Natural killer cell (primary cell): ENCODE measurements at regions not wholly inside any gene's neighbourhood (a gene's known extent, or its start where the extent isn't known, plus 50 kb on each side); places are given as distances from the start of the nearest gene placed in this dataset.

Experiments
- ATAC-seq, 3 donors: fragments of 150-1000 bp in 2 of 3; fragments of 200-7000 bp in 1 of 3; cut with Tn5 transposase; 1 replicate in 1 of 3; 2 replicates in 2 of 3; pipeline ENCODE4 v1.10.0; 2021; ENCODE audit warnings: mild to moderate bottlenecking in 2 of 3, moderate library complexity in 2 of 3
- DNase-seq, 2 donors: peaks; one replicate each; pipeline versions ENCODE4 v3.0.0 to v3.0.0-alpha.2; 2013 to 2021; ENCODE audit warnings: mixed read lengths in 1 of 2
- H3K27ac ChIP-seq: one replicate; pipeline ENCODE4 v1.5.1; 2013; ENCODE audit warnings: mild to moderate bottlenecking, low read length
- H3K27me3 ChIP-seq: one replicate; pipeline ENCODE4 v1.6.1; 2013; ENCODE audit warnings: low read length; ENCODE audit not compliant: control insufficient read depth, insufficient read depth
- H3K36me3 ChIP-seq: one replicate; pipeline ENCODE4 v1.6.1; 2013; ENCODE audit warnings: low read length; ENCODE audit not compliant: control insufficient read depth, insufficient read depth
- H3K4me1 ChIP-seq: one replicate; pipeline ENCODE4 v1.6.1; 2013; ENCODE audit warnings: low read length; ENCODE audit not compliant: control insufficient read depth, insufficient read depth
- H3K4me3 ChIP-seq: one replicate; pipeline ENCODE4 v1.5.1; 2013; ENCODE audit warnings: low read length
- H3K9me3 ChIP-seq: one replicate; pipeline ENCODE4 v1.6.1; 2013; ENCODE audit warnings: low read length; ENCODE audit not compliant: control insufficient read depth, insufficient read depth
- H3K27ac Mint-ChIP-seq, 2 donors: one replicate each; pipeline ENCODE4 v1.8.0; 2022; ENCODE audit warnings: mild to moderate bottlenecking in 2 of 2, mixed read lengths in 2 of 2, moderate library complexity in 1 of 2
- H3K27me3 Mint-ChIP-seq, 2 donors: one replicate each; pipeline ENCODE4 v1.8.0; 2022; ENCODE audit warnings: low read depth in 2 of 2, mixed read lengths in 2 of 2
- H3K36me3 Mint-ChIP-seq: one replicate; pipeline ENCODE4 v1.8.0; 2022; ENCODE audit warnings: mixed read lengths
- H3K4me1 Mint-ChIP-seq, 2 donors: one replicate each; pipeline ENCODE4 v1.8.0; 2022; ENCODE audit warnings: mixed read lengths in 2 of 2
- H3K4me3 Mint-ChIP-seq: one replicate; pipeline ENCODE4 v1.8.0; 2022; ENCODE audit warnings: mild to moderate bottlenecking, moderate library complexity, mixed read lengths
- H3K9me3 Mint-ChIP-seq, 2 donors: one replicate each; pipeline ENCODE4 v1.8.0; 2022; ENCODE audit warnings: mixed read lengths in 2 of 2
- CTCF ChIP-seq: fragments of 200-600 bp; IDR thresholded peaks from one replicate; pipeline ENCODE4 v1.8.0; 2022; ENCODE audit warnings: antibody characterized with exemption
- WGBS: methylation state at CpG from one replicate; pipeline ENCODE4 v1.1.7; 2013; ENCODE audit warnings: missing lambda C conversion rate; ENCODE audit not compliant: insufficient coverage; 5-methylcytosine and 5-hydroxymethylcytosine counted together
- intact Hi-C: fragments of 100-400 bp; cut with micrococcal nuclease; formaldehyde crosslinking; loops from one replicate; pipeline ENCODE4 v1.14.2; 2022

GRCh38 chr6:119539066-119539746 is 189.6 kb upstream of the MAN1A1 start:
- Mint-ChIP-seq H3K27ac (no peak overlapping the region), H3K4me1 (peaks cover 5 to 9% of the 10 kb centered on the region in 2 donors), H3K4me3 (no peak overlapping the region), H3K36me3 (no peaks in the 10 kb centered on the region), H3K27me3 (peaks cover 0 to 3% of the 10 kb centered on the region in 2 donors), H3K9me3 (no peaks in the 10 kb centered on the region)
- no peaks in the 10 kb centered on the region for H3K36me3 ChIP-seq
- no peaks in the 10 kb centered on the region for H3K27me3 ChIP-seq
- no peaks in the 10 kb centered on the region for H3K4me1 ChIP-seq
- no peaks in the 10 kb centered on the region for H3K9me3 ChIP-seq
- no peak overlapping the region for H3K27ac ChIP-seq
- no peak for TF ChIP-seq CTCF
- DNase-seq (no peak), ATAC-seq (no peak)
- intact Hi-C loops, result no loop called here
- WGBS, result 95% methylated on average over 3 of the region's 3 CpGs
- no peak overlapping the region for H3K4me3 ChIP-seq

- Histone ChIP-seq H3K4me1 (no peaks in the 10 kb centered on the region), H3K36me3 (no peaks in the 10 kb centered on the region), H3K27ac (no peak overlapping the region), H3K9me3 (no peaks in the 10 kb centered on the region), H3K27me3 (no peaks in the 10 kb centered on the region), H3K4me3 (no peak overlapping the region)
- peaks cover 0 to 3% of the 10 kb centered on the region in 2 donors for H3K27me3 Mint-ChIP-seq
- no peak overlapping the region for H3K4me3 Mint-ChIP-seq
- H3K36me3 Mint-ChIP-seq, result no peaks in the 10 kb centered on the region
- 87% methylated on average over 4 of the region's 5 CpGs for WGBS
- H3K9me3 Mint-ChIP-seq, result no peaks in the 10 kb centered on the region
- ATAC-seq (no peak), DNase-seq (no peak)
- no peaks in the 10 kb centered on the region for H3K4me1 Mint-ChIP-seq
- intact Hi-C loops, result no loop called here
- TF ChIP-seq CTCF, result no peak
- no peak overlapping the region for H3K27ac Mint-ChIP-seq
Measured at GRCh38 chr6:119536666-119537065, 187.1 kb upstream of the MAN1A1 start.

DNA sequence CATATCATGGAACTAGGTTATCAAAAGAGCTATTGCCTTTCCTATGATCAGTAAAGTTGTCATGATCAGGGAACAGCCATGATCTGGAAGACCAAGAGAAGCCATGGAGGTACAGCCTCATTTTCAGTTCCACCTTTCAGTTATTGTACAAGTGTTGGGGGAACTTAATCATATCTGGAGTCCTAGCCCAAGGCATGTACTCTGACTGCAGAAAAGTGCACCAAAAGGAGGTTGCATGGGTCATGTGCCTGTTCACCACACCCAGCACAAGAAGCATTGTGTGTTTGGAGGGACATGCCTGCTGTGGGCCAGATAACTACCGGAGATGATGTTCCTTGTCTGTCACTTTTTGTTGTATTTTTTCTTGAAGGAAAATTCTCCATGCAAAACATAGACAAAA is 185.8 kb upstream of the MAN1A1 start:
- H3K4me1 ChIP-seq, result no peaks in the 10 kb centered on the region
- no peaks in the 10 kb centered on the region for H3K9me3 ChIP-seq
- no peak overlapping the region for H3K4me3 Mint-ChIP-seq
- no peak overlapping the region for H3K27ac Mint-ChIP-seq
- no peak overlapping the region for H3K27ac ChIP-seq
- peaks cover 0 to 3% of the 10 kb centered on the region in 2 donors for H3K27me3 Mint-ChIP-seq
- no peak for DNase-seq
- intact Hi-C loops, result no loop called here
- ATAC-seq, result no peak
- H3K4me1 Mint-ChIP-seq, result no peaks in the 10 kb centered on the region
- H3K27me3 ChIP-seq, result no peaks in the 10 kb centered on the region
- no peak overlapping the region for H3K4me3 ChIP-seq
- H3K36me3 Mint-ChIP-seq, result no peaks in the 10 kb centered on the region
- TF ChIP-seq CTCF, result no peak
- H3K36me3 ChIP-seq, result no peaks in the 10 kb centered on the region
- no CpG with 5 or more reads among the region's 1 CpG for WGBS
- no peaks in the 10 kb centered on the region for H3K9me3 Mint-ChIP-seq
